GM12878 (cell line): ENCODE measurements at regions not wholly inside any gene's neighbourhood (a gene's known extent, or its start where the extent isn't known, plus 50 kb on each side); places are given as distances from the start of the nearest gene placed in this dataset.
A peak's percentile ranks its signal among the peaks of the same experiment; 100 is the strongest.

Experiments
- ATAC-seq: fragments of 200-7000 bp; cut with Tn5 transposase; 3 replicates; pipeline ENCODE4 v1.9.1; 2020; ENCODE audit warnings: mild to moderate bottlenecking, moderate library complexity
- BruUV-seq: library from RNA; stranded (reverse); fragments of 400-500 nt; replicated peaks from 2 replicates; lab custom pipeline; 2021; lab: Mats Ljungman, UMichigan
- CTCF ChIA-PET: fragments of 300-600 bp; sonication (Branson Sonifier 250); formaldehyde crosslinking; extraction: SDS; loops from one replicate; lab custom pipeline; 2021; ENCODE audit warnings: inconsistent platforms; lab: Yijun Ruan, JAX
- POLR2A ChIA-PET: fragments of 350-600 bp; formaldehyde crosslinking; extraction: SDS; loops from one replicate; lab custom pipeline; 2021; ENCODE audit warnings: inconsistent platforms; lab: Charles Lee
- RAD21 ChIA-PET: fragments of 300-600 bp; sonication (Branson Sonifier 250); formaldehyde crosslinking; loops from one replicate; lab custom pipeline; 2023; ENCODE audit warnings: antibody characterized with exemption; ENCODE audit not compliant: unreplicated experiment; lab: Charles Lee
- SMC1A ChIA-PET: fragments of 300-600 bp; sonication (Branson Sonifier 250); formaldehyde crosslinking; loops from one replicate; lab custom pipeline; 2023; ENCODE audit not compliant: unreplicated experiment, uncharacterized antibody; lab: Charles Lee
- DNase-seq: peaks from one replicate; pipeline ENCODE4 v3.0.0-alpha.2; 2011; ENCODE audit warnings: low read depth, low spot score
- FAIRE-seq: peaks from 3 replicates; lab custom pipeline; 2011; peaks lifted over from hg19 to GRCh38; lab: Jason Lieb, UNC
- H2AFZ ChIP-seq: 2 replicates; pipeline ENCODE4 v1.6.0; 2011; ENCODE audit warnings: low read depth, low read length, control low read depth; ENCODE audit not compliant: control insufficient read depth
- H3K27ac ChIP-seq: 2 replicates; pipeline ENCODE4 v1.5.1; 2011; ENCODE audit warnings: control low read depth; ENCODE audit not compliant: control insufficient read depth, insufficient read depth
- H3K27me3 ChIP-seq, 2 experiments: replicated peaks in 1 of 2; 2 replicates each; pipeline versions ENCODE4 v1.6.0 to v1.6.1; 2011; ENCODE audit warnings: low read length in 1 of 2; ENCODE audit not compliant: control insufficient read depth in 2 of 2, insufficient read depth in 2 of 2
- H3K36me3 ChIP-seq, 2 experiments: 2 replicates each; pipeline ENCODE4 v1.5.1; 2011; ENCODE audit warnings: low read length in 1 of 2; ENCODE audit not compliant: control insufficient read depth in 2 of 2, insufficient read depth in 2 of 2
- H3K4me1 ChIP-seq: 2 replicates; pipeline ENCODE4 v1.6.1; 2011; ENCODE audit warnings: mild to moderate bottlenecking, low read length, moderate library complexity, mixed read lengths; ENCODE audit not compliant: control insufficient read depth, insufficient read depth
- H3K4me2 ChIP-seq: 2 replicates; pipeline ENCODE4 v1.6.0; 2011; ENCODE audit warnings: control low read depth; ENCODE audit not compliant: control insufficient read depth, insufficient read depth
- H3K4me3 ChIP-seq: fragments of 200-600 bp; sonication (generic); 2 replicates; pipeline ENCODE4 v1.5.1; 2016
- H3K79me2 ChIP-seq: 2 replicates; pipeline ENCODE4 v1.6.0; 2011; ENCODE audit warnings: low read length; ENCODE audit not compliant: control insufficient read depth, insufficient read depth
- H3K9ac ChIP-seq: 2 replicates; pipeline ENCODE4 v1.8.0; 2011; ENCODE audit warnings: low read length, control low read depth, mixed read lengths; ENCODE audit not compliant: control insufficient read depth, insufficient read depth
- H3K9me3 ChIP-seq: replicated peaks from 3 replicates; pipeline ENCODE4 v1.5.1; 2011; ENCODE audit warnings: mild to moderate bottlenecking, low read length; ENCODE audit not compliant: control insufficient read depth, insufficient read depth
- H4K20me1 ChIP-seq: 2 replicates; pipeline ENCODE4 v1.6.0; 2011; ENCODE audit not compliant: control insufficient read depth, insufficient read depth
- ATF2 ChIP-seq: IDR thresholded peaks from 2 replicates; pipeline ENCODE4 v1.6.1; 2012; ENCODE audit warnings: low read length, inconsistent platforms
- HSF1 ChIP-seq: fragments of 150-350 bp; IDR thresholded peaks from 2 replicates; pipeline ENCODE4 v1.6.1; 2014; ENCODE audit warnings: mild to moderate bottlenecking, low read depth, low read length
- IRF4 ChIP-seq: IDR thresholded peaks from 2 replicates; pipeline ENCODE4 v1.6.1; 2011; ENCODE audit warnings: low read depth, low read length
- MEF2B ChIP-seq: fragments of 450-650 bp; IDR thresholded peaks from 2 replicates; pipeline ENCODE4 v1.6.1; 2018; ENCODE audit warnings: mild to moderate bottlenecking, moderate library complexity; ENCODE audit not compliant: partially characterized antibody, poor library complexity, severe bottlenecking
- NFIC ChIP-seq: IDR thresholded peaks from 2 replicates; pipeline ENCODE4 v1.6.1; 2012; ENCODE audit warnings: low read depth, mild to moderate bottlenecking, inconsistent platforms, low read length, moderate library complexity
- NRF1 ChIP-seq: conservative IDR thresholded peaks from 2 replicates; pipeline ENCODE4 v1.6.1; 2011; ENCODE audit warnings: mild to moderate bottlenecking, low read depth, low read length, improper control_type of control experiment
- RB1 ChIP-seq: fragments of 450-650 bp; formaldehyde crosslinking; IDR thresholded peaks from 2 replicates; pipeline ENCODE4 v1.6.1; 2017; ENCODE audit warnings: mild to moderate bottlenecking, borderline replicate concordance
- RUNX3 ChIP-seq: IDR thresholded peaks from 2 replicates; pipeline ENCODE4 v1.6.1; 2012; ENCODE audit warnings: low read length, inconsistent platforms
- SIX5 ChIP-seq: IDR thresholded peaks from 2 replicates; pipeline ENCODE4 v1.6.1; 2011; ENCODE audit warnings: mild to moderate bottlenecking, low read depth, low read length, moderate library complexity; ENCODE audit not compliant: severe bottlenecking
- SMAD1 ChIP-seq: fragments of 450-650 bp; IDR thresholded peaks from 2 replicates; pipeline ENCODE4 v1.6.1; 2018; ENCODE audit warnings: mild to moderate bottlenecking, low read depth; ENCODE audit not compliant: partially characterized antibody
- SPI1 ChIP-seq: IDR thresholded peaks from 2 replicates; pipeline ENCODE4 v1.6.1; 2011; ENCODE audit warnings: low read depth, mild to moderate bottlenecking, low read length, moderate library complexity, borderline replicate concordance; ENCODE audit not compliant: insufficient read depth
- STAT1 ChIP-seq: fragments of 450-650 bp; conservative IDR thresholded peaks from 2 replicates; pipeline ENCODE4 v1.6.1; 2014; ENCODE audit warnings: antibody characterized with exemption, mild to moderate bottlenecking
- in situ Hi-C: fragments of 300-500 bp; cut with MboI; formaldehyde crosslinking; loops from 9 replicates; pipeline ENCODE4 v1.14.3; 2018; ENCODE audit warnings: mixed read lengths
- intact Hi-C: fragments of 100-400 bp; cut with micrococcal nuclease; formaldehyde crosslinking; loops from one replicate; pipeline ENCODE4 v1.14.2; 2022; ENCODE audit not compliant: unreplicated experiment
- TF ChIP-seq, protein P1 (sequence below): IDR thresholded peaks from 2 replicates; pipeline ENCODE4 v1.6.1; 2011; ENCODE audit warnings: borderline replicate concordance, low read depth, mild to moderate bottlenecking, moderate library complexity, low read length; ENCODE audit not compliant: insufficient read depth, poor library complexity, severe bottlenecking
- TF ChIP-seq, protein P2 (sequence below): IDR thresholded peaks from 2 replicates; pipeline ENCODE4 v1.6.1; 2012; ENCODE audit warnings: low read depth, low read length, improper control_type of control experiment
- TF ChIP-seq, protein P3 (sequence below): fragments of 450-650 bp; IDR thresholded peaks from 2 replicates; pipeline ENCODE4 v1.6.1; 2017; ENCODE audit warnings: mild to moderate bottlenecking, low read depth, inconsistent platforms; ENCODE audit not compliant: poor library complexity, severe bottlenecking

GRCh38 chrX:55867708-55868107 lies 150.2 kb downstream of the RRAGB start (continued):
- TF ChIP-seq, protein P1, sequence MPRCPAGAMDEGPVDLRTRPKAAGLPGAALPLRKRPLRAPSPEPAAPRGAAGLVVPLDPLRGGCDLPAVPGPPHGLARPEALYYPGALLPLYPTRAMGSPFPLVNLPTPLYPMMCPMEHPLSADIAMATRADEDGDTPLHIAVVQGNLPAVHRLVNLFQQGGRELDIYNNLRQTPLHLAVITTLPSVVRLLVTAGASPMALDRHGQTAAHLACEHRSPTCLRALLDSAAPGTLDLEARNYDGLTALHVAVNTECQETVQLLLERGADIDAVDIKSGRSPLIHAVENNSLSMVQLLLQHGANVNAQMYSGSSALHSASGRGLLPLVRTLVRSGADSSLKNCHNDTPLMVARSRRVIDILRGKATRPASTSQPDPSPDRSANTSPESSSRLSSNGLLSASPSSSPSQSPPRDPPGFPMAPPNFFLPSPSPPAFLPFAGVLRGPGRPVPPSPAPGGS, result peak; percentile 5
- peak; percentile 78 for TF ChIP-seq MEF2B
- no peak for TF ChIP-seq HSF1
- no peak for TF ChIP-seq RB1
- TF ChIP-seq, all 136 proteins: peak for 17

GRCh38 chrX:55874807-55875206 lies 157.3 kb downstream of the RRAGB start:
- in situ Hi-C loops, result no loop called here
- DNase-seq (no peak), FAIRE-seq (no peak), ATAC-seq (peak; percentile 74)
- Histone ChIP-seq H3K9me3 (peaks cover 2% of the 10 kb centered on the region; the same call in 1 of the 3 replicates), H3K4me2 (no peak overlapping the region), H3K27me3 (no peaks in the 10 kb centered on the region), H4K20me1 (no peaks in the 10 kb centered on the region), H3K4me1 (no peaks in the 10 kb centered on the region), H3K79me2 (no peaks in the 10 kb centered on the region), H3K27ac (no peak overlapping the region), H3K4me3 (no peak overlapping the region), H3K36me3 (no peaks in the 10 kb centered on the region), H2AFZ (no peak overlapping the region), H3K9ac (no peak overlapping the region)
- CTCF ChIA-PET, result interaction anchor here (0.7 to 1.4 kb wide), 3 partner anchors 29 to 45 kb away, joined by 3 to 4 read pairs (median 3); no protein-coding TSS in a partner anchor
- RAD21 ChIA-PET, result no interaction called here
- intact Hi-C loops, result no loop called here
- no TSS peak for BruUV-seq
- POLR2A ChIA-PET, result no interaction called here
- SMC1A ChIA-PET, result no interaction called here
- no peak for TF ChIP-seq NRF1
- TF ChIP-seq SMAD1, result no peak
- TF ChIP-seq ATF2, result no peak
- TF ChIP-seq RUNX3, result peak; percentile 42; the same call in 1 of the 2 replicates
- no peak for TF ChIP-seq SIX5
- TF ChIP-seq, protein P2, sequence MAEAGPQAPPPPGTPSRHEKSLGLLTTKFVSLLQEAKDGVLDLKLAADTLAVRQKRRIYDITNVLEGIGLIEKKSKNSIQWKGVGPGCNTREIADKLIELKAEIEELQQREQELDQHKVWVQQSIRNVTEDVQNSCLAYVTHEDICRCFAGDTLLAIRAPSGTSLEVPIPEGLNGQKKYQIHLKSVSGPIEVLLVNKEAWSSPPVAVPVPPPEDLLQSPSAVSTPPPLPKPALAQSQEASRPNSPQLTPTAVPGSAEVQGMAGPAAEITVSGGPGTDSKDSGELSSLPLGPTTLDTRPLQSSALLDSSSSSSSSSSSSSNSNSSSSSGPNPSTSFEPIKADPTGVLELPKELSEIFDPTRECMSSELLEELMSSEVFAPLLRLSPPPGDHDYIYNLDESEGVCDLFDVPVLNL, result no peak
- TF ChIP-seq, protein P3, sequence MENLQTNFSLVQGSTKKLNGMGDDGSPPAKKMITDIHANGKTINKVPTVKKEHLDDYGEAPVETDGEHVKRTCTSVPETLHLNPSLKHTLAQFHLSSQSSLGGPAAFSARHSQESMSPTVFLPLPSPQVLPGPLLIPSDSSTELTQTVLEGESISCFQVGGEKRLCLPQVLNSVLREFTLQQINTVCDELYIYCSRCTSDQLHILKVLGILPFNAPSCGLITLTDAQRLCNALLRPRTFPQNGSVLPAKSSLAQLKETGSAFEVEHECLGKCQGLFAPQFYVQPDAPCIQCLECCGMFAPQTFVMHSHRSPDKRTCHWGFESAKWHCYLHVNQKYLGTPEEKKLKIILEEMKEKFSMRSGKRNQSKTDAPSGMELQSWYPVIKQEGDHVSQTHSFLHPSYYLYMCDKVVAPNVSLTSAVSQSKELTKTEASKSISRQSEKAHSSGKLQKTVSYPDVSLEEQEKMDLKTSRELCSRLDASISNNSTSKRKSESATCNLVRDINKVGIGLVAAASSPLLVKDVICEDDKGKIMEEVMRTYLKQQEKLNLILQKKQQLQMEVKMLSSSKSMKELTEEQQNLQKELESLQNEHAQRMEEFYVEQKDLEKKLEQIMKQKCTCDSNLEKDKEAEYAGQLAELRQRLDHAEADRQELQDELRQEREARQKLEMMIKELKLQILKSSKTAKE, result no peak
- TF ChIP-seq STAT1, result no peak
- no peak for TF ChIP-seq NFIC
- no peak for TF ChIP-seq IRF4
- TF ChIP-seq SPI1, result peak; percentile 84
